ENCODE measurements at regions not wholly inside any gene's neighbourhood (a gene's known extent, or its start where the extent isn't known, plus 50 kb on each side); places are given as distances from the start of the nearest gene placed in this dataset.

DNA sequence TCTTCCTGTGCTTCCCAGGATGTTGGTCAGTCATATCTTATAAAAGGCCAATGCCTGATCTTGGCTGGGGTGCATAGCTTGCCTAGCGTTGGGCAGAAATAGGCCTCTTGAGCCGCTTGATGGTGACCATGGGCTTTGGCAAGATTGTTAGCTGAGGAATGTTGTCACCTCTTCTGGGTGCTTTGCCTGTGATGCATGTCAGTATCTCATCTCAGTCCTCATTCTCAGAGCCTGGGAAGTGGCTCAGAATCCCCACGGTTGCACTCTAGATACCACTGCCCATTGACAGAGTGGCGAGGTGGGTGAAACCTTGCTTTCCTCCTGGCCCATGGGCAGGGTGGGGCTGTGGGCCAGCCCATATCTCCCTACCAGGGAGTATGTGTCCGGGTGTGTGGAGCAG, 79.2 kb upstream of the MGAT5 start:
- DNase-seq (ENCODE audit: low read depth), result no peak
- TF ChIP-seq, protein P1, sequence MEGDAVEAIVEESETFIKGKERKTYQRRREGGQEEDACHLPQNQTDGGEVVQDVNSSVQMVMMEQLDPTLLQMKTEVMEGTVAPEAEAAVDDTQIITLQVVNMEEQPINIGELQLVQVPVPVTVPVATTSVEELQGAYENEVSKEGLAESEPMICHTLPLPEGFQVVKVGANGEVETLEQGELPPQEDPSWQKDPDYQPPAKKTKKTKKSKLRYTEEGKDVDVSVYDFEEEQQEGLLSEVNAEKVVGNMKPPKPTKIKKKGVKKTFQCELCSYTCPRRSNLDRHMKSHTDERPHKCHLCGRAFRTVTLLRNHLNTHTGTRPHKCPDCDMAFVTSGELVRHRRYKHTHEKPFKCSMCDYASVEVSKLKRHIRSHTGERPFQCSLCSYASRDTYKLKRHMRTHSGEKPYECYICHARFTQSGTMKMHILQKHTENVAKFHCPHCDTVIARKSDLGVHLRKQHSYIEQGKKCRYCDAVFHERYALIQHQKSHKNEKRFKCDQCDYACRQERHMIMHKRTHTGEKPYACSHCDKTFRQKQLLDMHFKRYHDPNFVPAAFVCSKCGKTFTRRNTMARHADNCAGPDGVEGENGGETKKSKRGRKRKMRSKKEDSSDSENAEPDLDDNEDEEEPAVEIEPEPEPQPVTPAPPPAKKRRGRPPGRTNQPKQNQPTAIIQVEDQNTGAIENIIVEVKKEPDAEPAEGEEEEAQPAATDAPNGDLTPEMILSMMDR (IDR thresholded peaks at IDR 0.05; ENCODE audit: insufficient read depth, low read length), result no peak
- H3K4me3 ChIP-seq (ENCODE audit: low read depth, low read length), result no peak overlapping the region

DNA sequence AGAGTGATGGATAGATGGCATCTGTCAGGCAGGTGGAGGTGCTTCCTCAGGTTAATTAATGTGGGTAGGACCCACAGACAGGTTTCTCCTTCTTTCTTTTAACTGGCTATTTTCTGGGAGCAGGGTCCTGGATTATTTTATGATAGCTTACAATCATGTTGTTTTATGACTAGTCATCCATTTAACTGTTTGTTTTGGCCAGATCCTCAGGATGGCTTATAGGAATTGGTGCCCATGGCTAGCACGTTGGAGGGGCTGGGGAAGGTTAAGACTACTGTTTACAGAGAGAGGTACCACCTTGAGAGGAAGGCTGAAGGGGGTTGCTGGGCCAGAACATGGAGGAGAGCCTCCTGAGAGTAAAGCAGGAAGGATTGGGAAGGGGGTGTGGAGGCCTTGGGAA, 78.0 kb upstream of the MGAT5 start:
- TF ChIP-seq, protein P1 (IDR thresholded peaks at IDR 0.05; ENCODE audit: insufficient read depth, low read length), result no peak
- no peak overlapping the region for H3K4me3 ChIP-seq (ENCODE audit: low read depth, low read length)
- no peak for DNase-seq (ENCODE audit: low read depth)

DNA sequence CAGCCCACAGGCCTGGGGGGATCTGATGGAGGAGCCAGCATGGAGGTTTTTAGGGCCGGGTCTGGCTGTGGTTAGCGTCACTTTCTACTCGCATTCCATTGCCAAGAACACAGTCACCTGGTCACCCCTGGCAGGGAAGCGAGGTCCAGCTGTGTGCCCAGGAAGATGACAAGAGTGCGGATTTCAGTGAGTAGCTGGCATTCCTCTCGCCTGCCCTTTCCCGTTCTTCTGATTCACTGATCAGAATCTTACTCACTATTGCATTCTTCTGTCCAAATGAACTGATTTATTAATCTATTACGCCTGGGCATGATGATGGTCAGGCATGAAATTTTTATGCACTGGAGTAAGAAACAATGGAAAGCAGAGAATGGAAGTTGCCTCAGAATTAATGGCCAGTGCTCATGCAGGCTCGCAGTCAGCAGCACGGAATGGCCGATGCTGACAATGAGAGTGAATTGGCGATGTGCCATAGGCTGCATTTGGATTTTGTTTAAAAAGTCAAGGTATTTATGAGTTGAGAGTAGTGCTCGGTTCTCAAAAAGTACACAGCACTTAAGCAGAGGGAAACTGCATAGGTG, 76.4 kb upstream of the MGAT5 start:
- no peak for DNase-seq (ENCODE audit: low read depth)
- no peak overlapping the region for H3K4me3 ChIP-seq (ENCODE audit: low read depth, low read length)
- TF ChIP-seq, protein P1 (IDR thresholded peaks at IDR 0.05; ENCODE audit: insufficient read depth, low read length), result no peak

DNA sequence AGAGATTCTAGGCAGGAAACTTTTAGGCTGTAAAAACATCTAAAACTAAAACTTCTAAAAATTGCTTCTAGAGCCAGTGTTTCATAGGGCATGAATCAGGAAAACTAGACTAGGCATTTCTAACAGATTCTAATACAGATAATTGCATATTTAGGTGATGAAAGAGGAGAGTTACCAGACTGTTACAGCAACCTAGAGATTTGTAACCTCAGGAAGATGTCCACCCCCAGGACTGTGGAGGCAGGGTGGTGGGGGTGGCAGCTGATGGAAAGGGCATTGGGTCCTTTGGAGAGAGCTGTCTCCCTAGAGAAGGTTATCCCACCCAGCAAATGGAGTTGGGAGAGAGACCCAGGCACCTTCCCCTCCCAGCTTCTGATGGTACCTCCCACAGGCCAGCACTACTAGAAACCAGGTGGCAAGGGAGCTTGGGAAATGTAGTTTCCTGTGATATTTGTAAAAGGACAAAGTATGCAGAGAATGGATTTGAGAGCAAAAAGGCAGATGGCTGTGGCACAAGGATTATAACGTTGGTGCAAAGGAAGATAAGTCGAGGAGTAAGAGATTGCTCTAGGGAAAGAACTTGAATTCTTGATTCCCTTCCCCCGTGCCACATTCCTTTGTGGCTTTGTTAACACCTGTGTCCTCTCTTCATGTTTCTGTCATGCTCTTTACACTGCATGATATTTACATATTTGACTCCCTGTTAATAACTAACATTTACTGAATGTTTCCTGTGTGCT, 75.6 kb upstream of the MGAT5 start:
- no peak for DNase-seq (ENCODE audit: low read depth)
- no peak overlapping the region for H3K4me3 ChIP-seq (ENCODE audit: low read depth, low read length)
- TF ChIP-seq, protein P1 (IDR thresholded peaks at IDR 0.05; ENCODE audit: insufficient read depth, low read length), result no peak

DNA sequence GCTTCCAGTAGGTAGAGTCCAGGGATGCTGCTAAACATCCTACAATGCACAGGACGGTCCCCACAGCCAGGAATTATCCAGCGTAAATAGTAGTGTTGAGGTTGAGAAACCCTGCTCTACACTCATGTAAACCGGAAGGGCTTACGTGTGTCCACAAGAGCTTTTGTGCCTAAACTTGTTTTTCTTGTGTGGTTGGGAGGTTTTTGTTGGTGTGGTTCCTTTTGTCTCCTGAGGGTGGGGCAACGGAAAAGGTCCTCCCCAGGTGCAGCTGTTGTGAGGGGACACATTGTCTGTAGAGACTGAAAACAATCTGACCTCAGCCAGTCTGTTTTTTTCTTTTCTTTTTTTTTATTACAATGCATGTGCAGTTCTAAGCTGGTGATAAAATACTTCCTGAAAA, 72.7 kb upstream of the MGAT5 start:
- TF ChIP-seq, protein P1 (IDR thresholded peaks at IDR 0.05; ENCODE audit: insufficient read depth, low read length), result no peak
- no peak overlapping the region for H3K4me3 ChIP-seq (ENCODE audit: low read depth, low read length)
- DNase-seq (ENCODE audit: low read depth), result no peak

DNA sequence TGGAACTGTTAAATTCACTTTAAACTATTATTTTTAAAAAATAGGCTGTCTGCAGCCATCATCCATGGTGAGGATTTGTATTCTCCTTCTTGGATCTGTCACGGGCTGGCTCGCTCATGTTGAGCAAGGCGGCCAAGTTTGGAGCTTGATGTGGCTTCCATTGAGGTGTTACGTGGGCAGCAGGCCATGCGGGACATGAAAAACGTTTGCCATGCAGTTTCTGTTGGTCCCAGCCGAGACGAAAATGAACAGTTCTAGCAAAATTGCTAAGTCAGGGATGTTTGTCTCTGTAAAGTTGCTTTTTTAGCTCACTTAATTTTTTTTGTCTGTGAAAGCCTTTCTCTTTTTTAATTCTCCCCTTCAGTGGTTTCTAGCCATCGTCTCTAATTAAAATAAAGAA, 70.2 kb upstream of the MGAT5 start:
- DNase-seq (ENCODE audit: low read depth), result no peak
- no peak overlapping the region for H3K4me3 ChIP-seq (ENCODE audit: low read depth, low read length)
- TF ChIP-seq, protein P1 (IDR thresholded peaks at IDR 0.05; ENCODE audit: insufficient read depth, low read length), result no peak
